Smooth muscle cell (in vitro differentiated cells): ENCODE measurements at regions not wholly inside any gene's neighbourhood (a gene's known extent, or its start where the extent isn't known, plus 50 kb on each side); places are given as distances from the start of the nearest gene placed in this dataset.

Experiments used
- DNase-seq: peaks from one replicate; lab custom pipeline; 2025; ENCODE audit not compliant: unreplicated experiment; lab: John Stamatoyannopoulos, UW
- H2AFZ ChIP-seq: fragments of 200-600 bp; sonication (generic); 2 replicates; pipeline ENCODE4 v1.6.0; 2016; ENCODE audit warnings: antibody characterized with exemption, low read depth, mild to moderate bottlenecking
- H3F3A ChIP-seq: fragments of 200-600 bp; sonication (generic); 2 replicates; pipeline ENCODE4 v1.6.0; 2017; ENCODE audit warnings: antibody characterized with exemption, low read depth
- H3K27ac ChIP-seq: fragments of 200-600 bp; sonication (generic); 2 replicates; pipeline ENCODE4 v1.5.1; 2016; ENCODE audit warnings: low read depth, mild to moderate bottlenecking
- H3K27me3 ChIP-seq: fragments of 200-600 bp; sonication (generic); 2 replicates; pipeline ENCODE4 v1.6.1; 2016; ENCODE audit warnings: low read depth, mild to moderate bottlenecking
- H3K36me3 ChIP-seq: fragments of 200-600 bp; sonication (generic); 2 replicates; pipeline ENCODE4 v1.5.1; 2016; ENCODE audit warnings: low read depth
- H3K4me1 ChIP-seq: fragments of 200-600 bp; sonication (generic); 2 replicates; pipeline ENCODE4 v1.5.1; 2016; ENCODE audit warnings: low read depth
- H3K4me2 ChIP-seq: fragments of 200-600 bp; sonication (generic); 2 replicates; pipeline ENCODE4 v1.6.0; 2016; ENCODE audit warnings: mild to moderate bottlenecking
- H3K4me3 ChIP-seq: fragments of 200-600 bp; sonication (generic); 2 replicates; pipeline ENCODE4 v1.5.1; 2016; ENCODE audit warnings: mild to moderate bottlenecking
- H3K79me2 ChIP-seq: fragments of 200-600 bp; sonication (generic); 2 replicates; pipeline ENCODE4 v1.6.0; 2016; ENCODE audit warnings: low read depth, mild to moderate bottlenecking
- H3K9ac ChIP-seq: fragments of 200-600 bp; sonication (generic); 2 replicates; pipeline ENCODE4 v1.6.0; 2016; ENCODE audit warnings: low read depth
- H3K9me3 ChIP-seq: fragments of 200-600 bp; sonication (generic); replicated peaks from 2 replicates; pipeline ENCODE4 v1.5.1; 2016; ENCODE audit warnings: low read depth
- H4K20me1 ChIP-seq: fragments of 200-600 bp; sonication (generic); 2 replicates; pipeline ENCODE4 v1.6.0; 2016; ENCODE audit warnings: low read depth
- CTCF ChIP-seq: fragments of 200-600 bp; sonication (generic); IDR thresholded peaks from 2 replicates; pipeline ENCODE4 v1.5.1; 2017; ENCODE audit warnings: borderline replicate concordance, mild to moderate bottlenecking, antibody characterized with exemption; ENCODE audit not compliant: insufficient read depth, poor library complexity, severe bottlenecking
- WGBS: methylation state at CpG from one replicate; pipeline ENCODE4 v1.1.7; 2016; ENCODE audit warnings: low lambda C conversion rate; 5-methylcytosine and 5-hydroxymethylcytosine counted together

DNA sequence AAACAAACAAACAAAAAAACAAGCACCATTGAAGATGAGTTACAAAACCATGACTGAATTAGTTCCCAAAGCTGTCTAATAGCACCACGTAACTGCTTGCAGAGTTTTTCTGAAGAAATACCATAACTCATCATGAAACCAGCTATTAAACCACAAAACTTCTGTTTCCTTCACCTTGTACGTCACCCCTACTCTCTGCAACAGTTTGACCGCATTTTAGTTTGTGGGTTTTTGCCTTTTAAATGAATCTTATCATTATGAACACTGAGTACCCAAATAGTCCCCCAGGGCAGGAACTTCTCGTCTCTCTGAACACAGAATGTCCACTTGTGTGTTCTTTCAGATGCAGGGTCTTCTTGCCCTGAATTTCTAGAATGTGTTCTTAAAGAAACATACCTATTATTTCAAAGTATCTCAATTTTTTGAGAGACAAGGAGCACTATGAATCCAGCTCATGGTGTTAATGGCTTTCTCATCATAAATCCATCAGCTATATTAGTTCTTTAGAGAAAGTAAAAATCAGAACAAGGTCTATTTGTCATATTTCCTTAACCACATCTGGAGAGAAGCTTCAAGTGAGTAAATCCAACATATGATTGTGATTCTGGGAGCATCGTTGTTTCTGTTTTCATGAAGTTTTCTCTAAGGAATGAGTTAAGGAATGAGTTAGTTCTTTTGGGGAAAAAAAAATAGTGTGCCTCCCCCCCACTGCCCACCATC lies 210.6 kb downstream of the AUH start:
- Histone ChIP-seq H3K27ac (no peak overlapping the region), H3K4me2 (no peak overlapping the region), H3K4me3 (no peak overlapping the region), H4K20me1 (no peaks in the 10 kb centered on the region), H2AFZ (no peak overlapping the region), H3K27me3 (no peaks in the 10 kb centered on the region), H3K9me3 (no peaks in the 10 kb centered on the region), H3K4me1 (no peaks in the 10 kb centered on the region), H3K79me2 (no peaks in the 10 kb centered on the region), H3K36me3 (peaks cover 4% of the 10 kb centered on the region), H3K9ac (no peak overlapping the region), H3F3A (no peaks in the 10 kb centered on the region)
- WGBS: 82% methylated on average over 5 of the region's 5 CpGs
- DNase-seq: no peak
- TF ChIP-seq CTCF: no peak

GRCh38 chr9:91151718-91152095 lies 210.0 kb downstream of the AUH start:
- Histone ChIP-seq H3K4me2 (no peak overlapping the region), H3K79me2 (no peaks in the 10 kb centered on the region), H3K4me1 (no peaks in the 10 kb centered on the region), H3K27ac (no peak overlapping the region), H2AFZ (no peak overlapping the region), H3F3A (no peaks in the 10 kb centered on the region), H3K9me3 (no peaks in the 10 kb centered on the region), H3K36me3 (peaks cover 4% of the 10 kb centered on the region), H3K9ac (no peak overlapping the region), H3K27me3 (no peaks in the 10 kb centered on the region), H3K4me3 (no peak overlapping the region), H4K20me1 (no peaks in the 10 kb centered on the region)
- WGBS: 95% methylated on average over 4 of the region's 4 CpGs
- DNase-seq: no peak
- TF ChIP-seq CTCF: no peak

- TF ChIP-seq CTCF: no peak
- no peak for DNase-seq
- 99% methylated on average over 3 of the region's 3 CpGs for WGBS
Observed at GRCh38 chr9:91154686-91155085, 207.0 kb downstream of the AUH start.

GRCh38 chr9:91155181-91155580 lies 206.5 kb downstream of the AUH start:
- Histone ChIP-seq H3K4me3 (no peak overlapping the region), H3K4me2 (no peak overlapping the region), H2AFZ (no peak overlapping the region), H3K27ac (no peak overlapping the region), H4K20me1 (no peaks in the 10 kb centered on the region), H3F3A (no peaks in the 10 kb centered on the region), H3K4me1 (no peaks in the 10 kb centered on the region), H3K27me3 (no peaks in the 10 kb centered on the region), H3K9ac (no peak overlapping the region), H3K79me2 (no peaks in the 10 kb centered on the region), H3K36me3 (no peaks in the 10 kb centered on the region), H3K9me3 (no peaks in the 10 kb centered on the region)
- no peak for DNase-seq
- TF ChIP-seq CTCF: no peak
- 93% methylated on average over 6 of the region's 6 CpGs for WGBS

More at GRCh38 chr9:91154686-91155085, 207.0 kb downstream of the AUH start:
- no peaks in the 10 kb centered on the region for H4K20me1 ChIP-seq
- H3F3A ChIP-seq: no peaks in the 10 kb centered on the region
- no peak overlapping the region for H3K9ac ChIP-seq
- H3K4me2 ChIP-seq: no peak overlapping the region
- H3K36me3 ChIP-seq: no peaks in the 10 kb centered on the region
- no peaks in the 10 kb centered on the region for H3K9me3 ChIP-seq
- H3K4me3 ChIP-seq: no peak overlapping the region
- no peaks in the 10 kb centered on the region for H3K79me2 ChIP-seq
- no peak overlapping the region for H3K27ac ChIP-seq
- H3K4me1 ChIP-seq: no peaks in the 10 kb centered on the region
- H3K27me3 ChIP-seq: no peaks in the 10 kb centered on the region
- H2AFZ ChIP-seq: no peak overlapping the region
